ENCODE measurements at regions not wholly inside any gene's neighbourhood (a gene's known extent, or its start where the extent isn't known, plus 50 kb on each side); places are given as distances from the start of the nearest gene placed in this dataset.
"Not testable (repeated sequence)": the region's sequence is repeated elsewhere in the genome, so short reads cannot be mapped to it uniquely, and the experiment has no call there.

DNA sequence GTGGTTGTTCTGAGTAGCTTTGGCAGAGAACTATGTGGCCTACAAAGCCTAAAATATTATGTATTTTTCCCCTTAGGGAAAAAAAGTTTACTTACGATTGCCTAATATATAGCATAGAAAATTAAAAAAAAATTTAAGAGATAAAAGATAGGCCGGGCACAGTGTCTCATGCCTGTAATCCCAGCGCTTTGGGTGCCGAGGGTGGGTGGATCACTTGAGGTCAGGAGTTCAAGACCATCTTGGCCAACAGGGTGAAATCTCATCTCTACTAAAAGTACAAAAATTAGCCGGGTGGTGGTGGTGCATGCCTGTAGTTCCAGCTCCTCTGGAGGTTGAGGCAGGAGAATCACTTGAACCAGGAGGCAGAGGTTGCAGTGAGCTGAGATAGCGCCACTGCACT is 439.2 kb upstream of the KLF6 start:
- no peak overlapping the region for H3K27ac Mint-ChIP-seq (ENCODE audit: unreplicated experiment)
- H3K36me3 Mint-ChIP-seq (ENCODE audit: unreplicated experiment) = peaks cover 4% of the 10 kb centered on the region
- H3K27me3 Mint-ChIP-seq (ENCODE audit: unreplicated experiment) = no peaks in the 10 kb centered on the region
- peaks cover 2% of the 10 kb centered on the region for H3K4me1 Mint-ChIP-seq (ENCODE audit: unreplicated experiment)
- H3K4me3 Mint-ChIP-seq (ENCODE audit: unreplicated experiment) = no peak overlapping the region
- TF ChIP-seq, protein P1, sequence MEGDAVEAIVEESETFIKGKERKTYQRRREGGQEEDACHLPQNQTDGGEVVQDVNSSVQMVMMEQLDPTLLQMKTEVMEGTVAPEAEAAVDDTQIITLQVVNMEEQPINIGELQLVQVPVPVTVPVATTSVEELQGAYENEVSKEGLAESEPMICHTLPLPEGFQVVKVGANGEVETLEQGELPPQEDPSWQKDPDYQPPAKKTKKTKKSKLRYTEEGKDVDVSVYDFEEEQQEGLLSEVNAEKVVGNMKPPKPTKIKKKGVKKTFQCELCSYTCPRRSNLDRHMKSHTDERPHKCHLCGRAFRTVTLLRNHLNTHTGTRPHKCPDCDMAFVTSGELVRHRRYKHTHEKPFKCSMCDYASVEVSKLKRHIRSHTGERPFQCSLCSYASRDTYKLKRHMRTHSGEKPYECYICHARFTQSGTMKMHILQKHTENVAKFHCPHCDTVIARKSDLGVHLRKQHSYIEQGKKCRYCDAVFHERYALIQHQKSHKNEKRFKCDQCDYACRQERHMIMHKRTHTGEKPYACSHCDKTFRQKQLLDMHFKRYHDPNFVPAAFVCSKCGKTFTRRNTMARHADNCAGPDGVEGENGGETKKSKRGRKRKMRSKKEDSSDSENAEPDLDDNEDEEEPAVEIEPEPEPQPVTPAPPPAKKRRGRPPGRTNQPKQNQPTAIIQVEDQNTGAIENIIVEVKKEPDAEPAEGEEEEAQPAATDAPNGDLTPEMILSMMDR (IDR thresholded peaks at IDR 0.05) = no peak
- H3K9me3 Mint-ChIP-seq (ENCODE audit: unreplicated experiment) = no peaks in the 10 kb centered on the region
- DNase-seq (ENCODE audit: extremely low spot score, unreplicated experiment) = no peak

- not testable (repeated sequence) for DNase-seq (ENCODE audit: extremely low spot score, unreplicated experiment); H3K27ac Mint-ChIP-seq (ENCODE audit: unreplicated experiment); H3K27me3 Mint-ChIP-seq (ENCODE audit: unreplicated experiment); H3K4me1 Mint-ChIP-seq (ENCODE audit: unreplicated experiment); H3K9me3 Mint-ChIP-seq (ENCODE audit: unreplicated experiment); H3K36me3 Mint-ChIP-seq (ENCODE audit: unreplicated experiment); H3K4me3 Mint-ChIP-seq (ENCODE audit: unreplicated experiment)
Observed at GRCh38 chr10:4221310-4221709, 436.3 kb upstream of the KLF6 start.

GRCh38 chr10:4219901-4220300 is 434.9 kb upstream of the KLF6 start:
- Mint-ChIP-seq H3K4me3 (ENCODE audit: unreplicated experiment) (no peak overlapping the region), H3K27me3 (ENCODE audit: unreplicated experiment) (no peaks in the 10 kb centered on the region), H3K9me3 (ENCODE audit: unreplicated experiment) (no peaks in the 10 kb centered on the region), H3K27ac (ENCODE audit: unreplicated experiment) (no peak overlapping the region), H3K36me3 (ENCODE audit: unreplicated experiment) (peaks cover 4% of the 10 kb centered on the region), H3K4me1 (ENCODE audit: unreplicated experiment) (peaks cover 8% of the 10 kb centered on the region)
- TF ChIP-seq, protein P1 (IDR thresholded peaks at IDR 0.05) = no peak
- DNase-seq (ENCODE audit: extremely low spot score, unreplicated experiment) = no peak

DNA sequence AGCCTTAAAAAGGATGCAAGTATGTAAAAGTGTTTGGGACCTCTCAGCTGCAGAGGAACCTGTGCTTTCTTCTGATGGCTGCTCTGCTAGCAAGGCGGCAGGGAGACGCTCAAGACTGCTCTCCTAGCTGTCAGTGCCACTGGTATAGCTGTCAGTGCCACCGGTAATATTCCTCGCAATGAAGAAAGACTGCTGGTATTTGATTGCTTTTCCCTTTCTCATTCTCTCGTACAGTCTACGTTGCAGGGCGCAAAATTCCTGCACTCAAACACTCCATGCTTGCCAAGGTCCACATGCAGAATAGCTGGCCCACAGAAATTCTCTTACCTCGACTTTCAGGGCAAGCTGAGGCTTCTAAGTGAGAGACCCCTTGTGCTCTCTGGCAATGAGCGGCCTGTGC is 432.6 kb upstream of the KLF6 start:
- TF ChIP-seq, protein P1 (IDR thresholded peaks at IDR 0.05) = no peak
- H3K9me3 Mint-ChIP-seq (ENCODE audit: unreplicated experiment) = no peaks in the 10 kb centered on the region
- DNase-seq (ENCODE audit: extremely low spot score, unreplicated experiment) = no peak
- peaks cover 13% of the 10 kb centered on the region for H3K4me1 Mint-ChIP-seq (ENCODE audit: unreplicated experiment)
- no peak overlapping the region for H3K4me3 Mint-ChIP-seq (ENCODE audit: unreplicated experiment)
- H3K36me3 Mint-ChIP-seq (ENCODE audit: unreplicated experiment) = peaks cover 4% of the 10 kb centered on the region
- H3K27me3 Mint-ChIP-seq (ENCODE audit: unreplicated experiment) = no peaks in the 10 kb centered on the region
- H3K27ac Mint-ChIP-seq (ENCODE audit: unreplicated experiment) = no peak overlapping the region

- no peak for DNase-seq (ENCODE audit: extremely low spot score, unreplicated experiment)
- Mint-ChIP-seq H3K27ac (ENCODE audit: unreplicated experiment) (no peak overlapping the region), H3K4me1 (ENCODE audit: unreplicated experiment) (peaks cover 13% of the 10 kb centered on the region), H3K9me3 (ENCODE audit: unreplicated experiment) (no peaks in the 10 kb centered on the region), H3K36me3 (ENCODE audit: unreplicated experiment) (peaks cover 4% of the 10 kb centered on the region), H3K4me3 (ENCODE audit: unreplicated experiment) (no peak overlapping the region), H3K27me3 (ENCODE audit: unreplicated experiment) (no peaks in the 10 kb centered on the region)
- TF ChIP-seq, protein P1 (IDR thresholded peaks at IDR 0.05) = no peak
Observed at GRCh38 chr10:4217187-4217586, 432.2 kb upstream of the KLF6 start.

DNA sequence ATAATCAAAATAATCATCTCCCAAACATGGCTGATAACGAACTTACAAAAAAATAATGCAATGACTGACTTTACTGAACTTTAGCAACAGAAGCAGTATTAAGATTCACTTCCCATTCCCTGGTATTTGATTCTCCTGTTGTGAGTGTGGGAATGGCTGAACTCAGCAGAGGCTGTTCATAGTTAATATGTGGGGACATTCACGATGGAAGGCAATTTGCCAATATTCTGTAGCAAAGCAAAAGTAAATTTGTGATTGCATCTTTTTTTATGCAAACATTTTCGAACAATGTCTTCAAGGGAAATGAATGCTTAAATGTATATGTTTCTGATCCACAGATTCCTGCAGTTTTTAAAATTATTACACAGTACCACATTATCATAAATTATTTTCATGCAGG is 431.7 kb upstream of the KLF6 start:
- Mint-ChIP-seq H3K27ac (ENCODE audit: unreplicated experiment) (no peak overlapping the region), H3K4me3 (ENCODE audit: unreplicated experiment) (no peak overlapping the region), H3K4me1 (ENCODE audit: unreplicated experiment) (peaks cover 13% of the 10 kb centered on the region), H3K9me3 (ENCODE audit: unreplicated experiment) (no peaks in the 10 kb centered on the region), H3K36me3 (ENCODE audit: unreplicated experiment) (peaks cover 4% of the 10 kb centered on the region), H3K27me3 (ENCODE audit: unreplicated experiment) (no peaks in the 10 kb centered on the region)
- TF ChIP-seq, protein P1 (IDR thresholded peaks at IDR 0.05) = no peak
- DNase-seq (ENCODE audit: extremely low spot score, unreplicated experiment) = no peak

Measured in osteocyte (in vitro differentiated cells).